ENCODE measurements at regions not wholly inside any gene's neighbourhood (a gene's known extent, or its start where the extent isn't known, plus 50 kb on each side); places are given as distances from the start of the nearest gene placed in this dataset.
A peak's percentile ranks its signal among the peaks of the same experiment; 100 is the strongest.

GRCh38 chr1:14500912-14501311 lies 97.6 kb upstream of the KAZN start:
- Mint-ChIP-seq H3K36me3 (no peaks in the 10 kb centered on the region), H3K4me3 (no peak overlapping the region), H3K4me1 (no peaks in the 10 kb centered on the region), H3K27me3 (peaks cover 11 to 31% (median 25%) of the 10 kb centered on the region in 3 donors), H3K9me3 (peaks cover 0 to 4% (median 0%) of the 10 kb centered on the region in 7 donors), H3K27ac (no peak overlapping the region)
- DNase-seq, result no peak
- no peak for ATAC-seq (ENCODE audit: low read depth in 2 of 2)

GRCh38 chr1:14504517-14504916 lies 94.0 kb upstream of the KAZN start:
- Mint-ChIP-seq H3K27ac (no peak overlapping the region), H3K36me3 (no peaks in the 10 kb centered on the region), H3K4me1 (no peaks in the 10 kb centered on the region), H3K4me3 (no peak overlapping the region), H3K9me3 (peaks cover 0 to 2% (median 0%) of the 10 kb centered on the region in 7 donors), H3K27me3 (peaks cover 5 to 18% (median 17%) of the 10 kb centered on the region in 3 donors)
- DNase-seq (no peak), ATAC-seq (ENCODE audit: low read depth in 2 of 2) (no peak)

GRCh38 chr1:14506471-14507255 lies 91.8 kb upstream of the KAZN start:
- H3K27ac Mint-ChIP-seq, result no peak overlapping the region
- H3K4me3 Mint-ChIP-seq, result no peak overlapping the region
- H3K27me3 Mint-ChIP-seq, result peaks cover 5 to 31% (median 19%) of the 10 kb centered on the region in 3 donors
- H3K9me3 Mint-ChIP-seq, result peaks cover 0 to 2% (median 0%) of the 10 kb centered on the region in 7 donors
- H3K4me1 Mint-ChIP-seq, result no peaks in the 10 kb centered on the region
- no peaks in the 10 kb centered on the region for H3K36me3 Mint-ChIP-seq
- DNase-seq, result no peak
- no peak for ATAC-seq (ENCODE audit: low read depth in 2 of 2)

GRCh38 chr1:14507262-14507661 lies 91.2 kb upstream of the KAZN start:
- no peak overlapping the region for H3K4me3 Mint-ChIP-seq
- no peaks in the 10 kb centered on the region for H3K4me1 Mint-ChIP-seq
- H3K27me3 Mint-ChIP-seq, result peaks cover 5 to 31% (median 16%) of the 10 kb centered on the region in 3 donors
- peaks cover 0 to 2% (median 0%) of the 10 kb centered on the region in 7 donors for H3K9me3 Mint-ChIP-seq
- no peak for DNase-seq
- ATAC-seq (ENCODE audit: low read depth in 2 of 2), result no peak
- no peaks in the 10 kb centered on the region for H3K36me3 Mint-ChIP-seq
- H3K27ac Mint-ChIP-seq, result no peak overlapping the region

GRCh38 chr1:14508613-14509012 lies 89.9 kb upstream of the KAZN start:
- Mint-ChIP-seq H3K4me1 (no peaks in the 10 kb centered on the region), H3K27ac (no peak overlapping the region), H3K36me3 (no peaks in the 10 kb centered on the region), H3K27me3 (peaks cover 8 to 24% (median 11%) of the 10 kb centered on the region in 3 donors), H3K9me3 (no peaks in the 10 kb centered on the region), H3K4me3 (no peak overlapping the region)
- no peak for ATAC-seq (ENCODE audit: low read depth in 2 of 2)
- no peak for DNase-seq

GRCh38 chr1:14511166-14511680 lies 87.3 kb upstream of the KAZN start:
- no peaks in the 10 kb centered on the region for H3K36me3 Mint-ChIP-seq

GRCh38 chr1:14511796-14512585 lies 86.5 kb upstream of the KAZN start:
- DNase-seq (no peak), ATAC-seq (ENCODE audit: low read depth in 2 of 2) (no peak)
- Mint-ChIP-seq H3K27me3 (peaks cover 5 to 37% (median 17%) of the 10 kb centered on the region in 3 donors), H3K9me3 (no peaks in the 10 kb centered on the region), H3K4me3 (no peak overlapping the region), H3K4me1 (no peaks in the 10 kb centered on the region), H3K27ac (no peak overlapping the region), H3K36me3 (no peaks in the 10 kb centered on the region)

More at GRCh38 chr1:14511166-14511680, 87.3 kb upstream of the KAZN start:
- no peak overlapping the region for H3K27ac Mint-ChIP-seq
- H3K4me1 Mint-ChIP-seq, result no peaks in the 10 kb centered on the region
- DNase-seq (no peak), ATAC-seq (ENCODE audit: low read depth in 2 of 2) (no peak)
- H3K9me3 Mint-ChIP-seq, result no peaks in the 10 kb centered on the region
- peaks cover 5 to 31% (median 16%) of the 10 kb centered on the region in 3 donors for H3K27me3 Mint-ChIP-seq
- H3K4me3 Mint-ChIP-seq, result no peak overlapping the region

GRCh38 chr1:14513111-14513510 lies 85.4 kb upstream of the KAZN start:
- ATAC-seq (ENCODE audit: low read depth in 2 of 2), result no peak
- no peaks in the 10 kb centered on the region for H3K9me3 Mint-ChIP-seq
- no peak overlapping the region for H3K27ac Mint-ChIP-seq

GRCh38 chr1:14514739-14515138 lies 83.7 kb upstream of the KAZN start:
- Mint-ChIP-seq H3K27me3 (peaks cover 9 to 45% (median 24%) of the 10 kb centered on the region in 3 donors), H3K9me3 (no peaks in the 10 kb centered on the region), H3K4me3 (no peak overlapping the region), H3K4me1 (no peaks in the 10 kb centered on the region), H3K36me3 (no peaks in the 10 kb centered on the region), H3K27ac (no peak overlapping the region)
- ATAC-seq (ENCODE audit: low read depth in 2 of 2), result no peak
- no peak for DNase-seq

More at GRCh38 chr1:14513111-14513510, 85.4 kb upstream of the KAZN start:
- Mint-ChIP-seq H3K36me3 (no peaks in the 10 kb centered on the region), H3K27me3 (peaks cover 5 to 42% (median 20%) of the 10 kb centered on the region in 3 donors), H3K4me3 (no peak overlapping the region), H3K4me1 (no peaks in the 10 kb centered on the region)
- DNase-seq, result no peak

GRCh38 chr1:14516974-14517840 lies 81.3 kb upstream of the KAZN start:
- H3K4me3 Mint-ChIP-seq, result no peak overlapping the region
- no peaks in the 10 kb centered on the region for H3K9me3 Mint-ChIP-seq
- no peaks in the 10 kb centered on the region for H3K36me3 Mint-ChIP-seq
- DNase-seq, result no peak
- ATAC-seq (ENCODE audit: low read depth in 2 of 2), result no peak
- no peaks in the 10 kb centered on the region for H3K4me1 Mint-ChIP-seq
- H3K27me3 Mint-ChIP-seq, result peaks cover 12 to 44% (median 35%) of the 10 kb centered on the region in 3 donors
- H3K27ac Mint-ChIP-seq, result peak overlapping the region in 1 of 6 donors; percentile 21

GRCh38 chr1:14517841-14518180 lies 80.7 kb upstream of the KAZN start:
- H3K4me3 Mint-ChIP-seq, result no peak overlapping the region
- H3K36me3 Mint-ChIP-seq, result no peaks in the 10 kb centered on the region
- no peaks in the 10 kb centered on the region for H3K9me3 Mint-ChIP-seq
- ATAC-seq (ENCODE audit: low read depth in 2 of 2) (no peak), DNase-seq (no peak)
- H3K4me1 Mint-ChIP-seq, result no peaks in the 10 kb centered on the region
- H3K27me3 Mint-ChIP-seq, result peaks cover 12 to 45% (median 33%) of the 10 kb centered on the region in 3 donors
- H3K27ac Mint-ChIP-seq, result no peak overlapping the region

- Mint-ChIP-seq H3K4me3 (no peak overlapping the region), H3K27ac (no peak overlapping the region), H3K4me1 (no peaks in the 10 kb centered on the region), H3K9me3 (no peaks in the 10 kb centered on the region), H3K27me3 (peaks cover 12 to 52% (median 28%) of the 10 kb centered on the region in 3 donors), H3K36me3 (no peaks in the 10 kb centered on the region)
- ATAC-seq (ENCODE audit: low read depth in 2 of 2) (no peak), DNase-seq (no peak)
Measured at GRCh38 chr1:14519976-14520375, 78.5 kb upstream of the KAZN start.

GRCh38 chr1:14520514-14521163 lies 77.8 kb upstream of the KAZN start:
- Mint-ChIP-seq H3K27me3 (peaks cover 12 to 46% (median 23%) of the 10 kb centered on the region in 3 donors), H3K9me3 (no peaks in the 10 kb centered on the region), H3K4me3 (no peak overlapping the region), H3K27ac (no peak overlapping the region), H3K4me1 (no peaks in the 10 kb centered on the region), H3K36me3 (no peaks in the 10 kb centered on the region)
- ATAC-seq (ENCODE audit: low read depth in 2 of 2) (no peak), DNase-seq (no peak)
